Stimulated activated CD8-positive, alpha-beta memory T cell treated with anti-CD3 and anti-CD28 coated beads, Interleukin-7, amount 100 ng/mL, for 4 hours (primary cell): ENCODE measurements at regions not wholly inside any gene's neighbourhood (a gene's known extent, or its start where the extent isn't known, plus 50 kb on each side); places are given as distances from the start of the nearest gene placed in this dataset.

ENCODE experiments used
- DNase-seq, 2 donors: peaks; one replicate each; pipeline ENCODE4 v3.0.0-alpha.2; 2020; ENCODE audit warnings: low read depth in 2 of 2

GRCh38 chr11:80441821-80442220 is 1001.0 kb upstream of the TENM4 start:
- DNase-seq, result no peak

GRCh38 chr11:80440835-80441234 is 1000.0 kb upstream of the TENM4 start:
- no peak for DNase-seq

- no peak for DNase-seq
Observed at GRCh38 chr11:80436547-80436946, 995.7 kb upstream of the TENM4 start.

GRCh38 chr11:80435345-80435744 is 994.5 kb upstream of the TENM4 start:
- DNase-seq, result no peak

- DNase-seq, result no peak
Observed at GRCh38 chr11:80432057-80432456, 991.2 kb upstream of the TENM4 start.

- no peak for DNase-seq
Observed at GRCh38 chr11:80424012-80424695, 983.3 kb upstream of the TENM4 start.

GRCh38 chr11:80420374-80420773 is 979.5 kb upstream of the TENM4 start:
- no peak for DNase-seq

GRCh38 chr11:80417681-80418080 is 976.9 kb upstream of the TENM4 start:
- DNase-seq, result no peak

- no peak for DNase-seq
Observed at GRCh38 chr11:80415580-80415979, 974.8 kb upstream of the TENM4 start.

GRCh38 chr11:80414181-80415165 is 973.6 kb upstream of the TENM4 start:
- DNase-seq, result no peak

- DNase-seq, result no peak
Observed at GRCh38 chr11:80412604-80413003, 971.8 kb upstream of the TENM4 start.

- no peak for DNase-seq
Observed at GRCh38 chr11:80393210-80393609, 952.4 kb upstream of the TENM4 start.

- DNase-seq, result no peak
Observed at GRCh38 chr11:80390505-80390904, 949.7 kb upstream of the TENM4 start.

- DNase-seq, result no peak
Observed at GRCh38 chr11:80388536-80388935, 947.7 kb upstream of the TENM4 start.

GRCh38 chr11:80388130-80388529 is 947.3 kb upstream of the TENM4 start:
- no peak for DNase-seq

GRCh38 chr11:80383655-80384054 is 942.8 kb upstream of the TENM4 start:
- DNase-seq, result no peak

GRCh38 chr11:80379620-80380278 is 938.9 kb upstream of the TENM4 start:
- no peak for DNase-seq

- no peak for DNase-seq
Observed at GRCh38 chr11:80371931-80372330, 931.1 kb upstream of the TENM4 start.

GRCh38 chr11:80365980-80366379 is 925.1 kb upstream of the TENM4 start:
- no peak for DNase-seq

GRCh38 chr11:80365076-80365725 is 924.4 kb upstream of the TENM4 start:
- DNase-seq, result no peak

GRCh38 chr11:80362563-80363340 is 921.9 kb upstream of the TENM4 start:
- no peak for DNase-seq
